ENCODE measurements at regions not wholly inside any gene's neighbourhood (a gene's known extent, or its start where the extent isn't known, plus 50 kb on each side); places are given as distances from the start of the nearest gene placed in this dataset.

DNA sequence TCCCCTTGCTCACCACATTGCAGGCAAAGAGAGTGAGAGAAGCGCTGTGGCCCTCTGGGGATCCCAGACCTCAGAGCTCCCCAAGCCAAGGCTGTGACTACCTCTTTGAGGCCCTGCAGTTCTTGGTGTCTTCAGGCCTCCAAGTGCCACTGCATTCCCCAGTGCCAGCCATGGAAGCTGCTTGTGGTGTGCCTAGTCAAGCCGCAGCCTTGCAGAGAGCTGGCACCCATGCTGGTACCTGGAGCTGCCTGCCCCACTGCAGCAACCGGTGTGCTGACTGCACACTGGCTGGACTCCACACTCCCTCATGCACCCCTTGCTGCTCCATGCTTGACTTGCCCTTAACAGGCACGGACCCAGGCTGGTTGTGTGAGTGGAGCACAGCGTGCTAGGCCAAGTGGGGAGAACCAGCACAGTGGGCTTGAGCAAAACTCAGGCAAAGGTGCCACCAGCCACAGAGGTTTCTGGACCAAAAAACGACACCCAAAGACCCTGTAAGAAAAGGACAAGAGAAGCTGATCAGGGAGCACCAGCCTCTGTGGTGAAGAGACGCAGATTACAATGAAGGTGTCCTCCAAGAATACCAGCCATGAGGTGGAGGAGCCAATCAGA is 113.5 kb upstream of the TMEM18 start:
- in situ Hi-C loops (cut with HindIII; ENCODE audit: low pct_unique_long_range_greater_than_20kb, low sequenced_read_pairs) = no loop called here

GRCh38 chr2:790081-790480 is 112.9 kb upstream of the TMEM18 start:
- no peak for TF ChIP-seq CTCF (IDR thresholded peaks at IDR 0.05)
- no peak for TF ChIP-seq POLR2AphosphoS5 (IDR thresholded peaks at IDR 0.05; ENCODE audit: low read depth, low read length)
- no peak for TF ChIP-seq SIN3A (IDR thresholded peaks at IDR 0.05; ENCODE audit: borderline replicate concordance, insufficient read depth, low read depth, low read length)
- Histone ChIP-seq H3K9me3 (ENCODE audit: control insufficient read depth, insufficient read depth, low read depth, low read length) (no peaks in the 10 kb centered on the region), H3K4me1 (ENCODE audit: control insufficient read depth, insufficient read depth, low read length) (no peaks in the 10 kb centered on the region), H3K27me3 (ENCODE audit: control insufficient read depth, insufficient read depth, low read length) (no peaks in the 10 kb centered on the region), H3K27ac (ENCODE audit: low read length) (no peak overlapping the region), H3K4me3 (ENCODE audit: low read depth in 2 of 2, low read length in 2 of 2) (no peak overlapping the region), H3K36me3 (ENCODE audit: control insufficient read depth, insufficient read depth, low read length) (no peaks in the 10 kb centered on the region)
- DNase-seq (ENCODE audit: low read depth, low spot score) (no peak), ATAC-seq (no peak)
- intact Hi-C loops (cut with micrococcal nuclease; ENCODE audit: unreplicated experiment) = no loop called here
- CTCF ChIA-PET = no interaction called here
- in situ Hi-C loops (cut with HindIII; ENCODE audit: low pct_unique_long_range_greater_than_20kb, low sequenced_read_pairs) = no loop called here
- no TSS peak for BruUV-seq (replicated peaks)
- POLR2A ChIA-PET = no interaction called here

More for the DNA sequence above, 113.5 kb upstream of the TMEM18 start:
- H3K36me3 ChIP-seq (ENCODE audit: control insufficient read depth, insufficient read depth, low read length) = no peaks in the 10 kb centered on the region
- no TSS peak for BruUV-seq (replicated peaks)
- DNase-seq (ENCODE audit: low read depth, low spot score) (no peak), ATAC-seq (no peak)
- no peaks in the 10 kb centered on the region for H3K4me1 ChIP-seq (ENCODE audit: control insufficient read depth, insufficient read depth, low read length)
- H3K27ac ChIP-seq (ENCODE audit: low read length) = no peak overlapping the region
- POLR2A ChIA-PET = no interaction called here
- no peaks in the 10 kb centered on the region for H3K9me3 ChIP-seq (ENCODE audit: control insufficient read depth, insufficient read depth, low read depth, low read length)
- no peaks in the 10 kb centered on the region for H3K27me3 ChIP-seq (ENCODE audit: control insufficient read depth, insufficient read depth, low read length)
- TF ChIP-seq SIN3A (IDR thresholded peaks at IDR 0.05; ENCODE audit: borderline replicate concordance, insufficient read depth, low read depth, low read length) = no peak
- no peak for TF ChIP-seq CTCF (IDR thresholded peaks at IDR 0.05)
- TF ChIP-seq POLR2AphosphoS5 (IDR thresholded peaks at IDR 0.05; ENCODE audit: low read depth, low read length) = no peak
- TF ChIP-seq TCF7L2 (IDR thresholded peaks at IDR 0.05; ENCODE audit: low read depth, low read length) = no peak
- TF ChIP-seq, protein P1, sequence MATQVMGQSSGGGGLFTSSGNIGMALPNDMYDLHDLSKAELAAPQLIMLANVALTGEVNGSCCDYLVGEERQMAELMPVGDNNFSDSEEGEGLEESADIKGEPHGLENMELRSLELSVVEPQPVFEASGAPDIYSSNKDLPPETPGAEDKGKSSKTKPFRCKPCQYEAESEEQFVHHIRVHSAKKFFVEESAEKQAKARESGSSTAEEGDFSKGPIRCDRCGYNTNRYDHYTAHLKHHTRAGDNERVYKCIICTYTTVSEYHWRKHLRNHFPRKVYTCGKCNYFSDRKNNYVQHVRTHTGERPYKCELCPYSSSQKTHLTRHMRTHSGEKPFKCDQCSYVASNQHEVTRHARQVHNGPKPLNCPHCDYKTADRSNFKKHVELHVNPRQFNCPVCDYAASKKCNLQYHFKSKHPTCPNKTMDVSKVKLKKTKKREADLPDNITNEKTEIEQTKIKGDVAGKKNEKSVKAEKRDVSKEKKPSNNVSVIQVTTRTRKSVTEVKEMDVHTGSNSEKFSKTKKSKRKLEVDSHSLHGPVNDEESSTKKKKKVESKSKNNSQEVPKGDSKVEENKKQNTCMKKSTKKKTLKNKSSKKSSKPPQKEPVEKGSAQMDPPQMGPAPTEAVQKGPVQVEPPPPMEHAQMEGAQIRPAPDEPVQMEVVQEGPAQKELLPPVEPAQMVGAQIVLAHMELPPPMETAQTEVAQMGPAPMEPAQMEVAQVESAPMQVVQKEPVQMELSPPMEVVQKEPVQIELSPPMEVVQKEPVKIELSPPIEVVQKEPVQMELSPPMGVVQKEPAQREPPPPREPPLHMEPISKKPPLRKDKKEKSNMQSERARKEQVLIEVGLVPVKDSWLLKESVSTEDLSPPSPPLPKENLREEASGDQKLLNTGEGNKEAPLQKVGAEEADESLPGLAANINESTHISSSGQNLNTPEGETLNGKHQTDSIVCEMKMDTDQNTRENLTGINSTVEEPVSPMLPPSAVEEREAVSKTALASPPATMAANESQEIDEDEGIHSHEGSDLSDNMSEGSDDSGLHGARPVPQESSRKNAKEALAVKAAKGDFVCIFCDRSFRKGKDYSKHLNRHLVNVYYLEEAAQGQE (IDR thresholded peaks at IDR 0.05; ENCODE audit: insufficient read depth in 1 of 2, low read depth in 2 of 2, low read length in 1 of 2) = no peak
- CTCF ChIA-PET = no interaction called here
- H3K4me3 ChIP-seq (ENCODE audit: low read depth in 2 of 2, low read length in 2 of 2) = no peak overlapping the region
- intact Hi-C loops (cut with micrococcal nuclease; ENCODE audit: unreplicated experiment) = no loop called here
